Karpas-422 (cell line): ENCODE measurements at regions not wholly inside any gene's neighbourhood (a gene's known extent, or its start where the extent isn't known, plus 50 kb on each side); places are given as distances from the start of the nearest gene placed in this dataset.

Source experiments
- DNase-seq: peaks from one replicate; pipeline ENCODE4 v3.0.0-alpha.2; 2015
- H2AFZ ChIP-seq: fragments of 200-600 bp; sonication (generic); 2 replicates; pipeline ENCODE4 v1.6.1; 2014; ENCODE audit warnings: antibody characterized with exemption, low read length, mixed read lengths
- H3K27ac ChIP-seq: fragments of 200-600 bp; sonication (generic); 2 replicates; pipeline ENCODE4 v1.5.1; 2014; ENCODE audit warnings: mild to moderate bottlenecking, low read length, moderate library complexity
- H3K27me3 ChIP-seq: fragments of 200-600 bp; sonication (generic); 2 replicates; pipeline ENCODE4 v1.6.1; 2014; ENCODE audit warnings: low read length, mixed read lengths
- H3K36me3 ChIP-seq: fragments of 200-600 bp; sonication (generic); 2 replicates; pipeline ENCODE4 v1.6.1; 2014; ENCODE audit warnings: low read length, mixed read lengths; ENCODE audit not compliant: insufficient read depth
- H3K4me1 ChIP-seq: fragments of 200-600 bp; sonication (generic); 2 replicates; pipeline ENCODE4 v1.6.1; 2014; ENCODE audit warnings: mild to moderate bottlenecking, low read length, mixed read lengths
- H3K4me2 ChIP-seq: fragments of 200-600 bp; sonication (generic); 2 replicates; pipeline ENCODE4 v1.6.1; 2014; ENCODE audit warnings: low read length, low read depth, mild to moderate bottlenecking; ENCODE audit not compliant: poor library complexity, severe bottlenecking
- H3K4me3 ChIP-seq: fragments of 200-600 bp; sonication (generic); 2 replicates; pipeline ENCODE4 v1.5.1; 2014; ENCODE audit warnings: mild to moderate bottlenecking, antibody characterized with exemption, low read length, mixed read lengths
- H3K79me2 ChIP-seq: fragments of 200-600 bp; sonication (generic); 2 replicates; pipeline ENCODE4 v1.6.1; 2014; ENCODE audit warnings: mild to moderate bottlenecking, low read length, mixed read lengths
- H3K9ac ChIP-seq: fragments of 200-600 bp; sonication (generic); 2 replicates; pipeline ENCODE4 v1.6.0; 2014; ENCODE audit warnings: low read length
- H3K9me2 ChIP-seq: fragments of 200-600 bp; sonication (generic), shearing (Covaris generic); replicated peaks from 2 replicates; pipeline ENCODE4 v1.6.0; 2014; ENCODE audit warnings: mild to moderate bottlenecking, low read length, moderate library complexity; ENCODE audit not compliant: insufficient read depth
- H3K9me3 ChIP-seq: fragments of 300-700, 200-600 bp; sonication (generic); 2 replicates; pipeline ENCODE4 v1.6.1; 2014; ENCODE audit warnings: low read length, mixed read lengths
- H4K20me1 ChIP-seq: fragments of 200-600 bp; sonication (generic); 2 replicates; pipeline ENCODE4 v1.6.1; 2014; ENCODE audit warnings: mild to moderate bottlenecking, antibody characterized with exemption, low read length, low read depth; ENCODE audit not compliant: insufficient read depth

GRCh38 chr6:133034509-133035206 is 206.5 kb upstream of the EYA4 start:
- Histone ChIP-seq H2AFZ (no peak overlapping the region), H3K27me3 (no peaks in the 10 kb centered on the region), H3K9me3 (no peaks in the 10 kb centered on the region), H3K27ac (no peak overlapping the region), H3K4me3 (no peak overlapping the region), H4K20me1 (no peaks in the 10 kb centered on the region), H3K4me1 (no peaks in the 10 kb centered on the region), H3K36me3 (no peaks in the 10 kb centered on the region), H3K79me2 (no peaks in the 10 kb centered on the region), H3K9me2 (no peaks in the 10 kb centered on the region), H3K9ac (no peak overlapping the region), H3K4me2 (no peak overlapping the region)
- DNase-seq, result no peak

GRCh38 chr6:133040094-133040802 is 200.9 kb upstream of the EYA4 start:
- no peak overlapping the region for H3K4me3 ChIP-seq
- no peaks in the 10 kb centered on the region for H3K36me3 ChIP-seq
- H4K20me1 ChIP-seq, result no peaks in the 10 kb centered on the region
- no peak overlapping the region for H3K9ac ChIP-seq
- H2AFZ ChIP-seq, result no peak overlapping the region
- no peaks in the 10 kb centered on the region for H3K9me2 ChIP-seq
- no peak overlapping the region for H3K27ac ChIP-seq
- no peak for DNase-seq
- H3K9me3 ChIP-seq, result no peaks in the 10 kb centered on the region
- no peak overlapping the region for H3K4me2 ChIP-seq
- no peaks in the 10 kb centered on the region for H3K27me3 ChIP-seq
- no peaks in the 10 kb centered on the region for H3K4me1 ChIP-seq
- no peaks in the 10 kb centered on the region for H3K79me2 ChIP-seq

- H3K27ac ChIP-seq, result no peak overlapping the region
- H3K36me3 ChIP-seq, result no peaks in the 10 kb centered on the region
- H3K27me3 ChIP-seq, result no peaks in the 10 kb centered on the region
Measured at GRCh38 chr6:133040803-133041419, 200.2 kb upstream of the EYA4 start.

GRCh38 chr6:133042550-133043120 is 198.5 kb upstream of the EYA4 start:
- Histone ChIP-seq H3K27me3 (no peaks in the 10 kb centered on the region), H3K4me1 (no peaks in the 10 kb centered on the region), H3K4me3 (no peak overlapping the region), H3K4me2 (no peak overlapping the region), H2AFZ (no peak overlapping the region), H3K27ac (no peak overlapping the region), H4K20me1 (no peaks in the 10 kb centered on the region), H3K36me3 (no peaks in the 10 kb centered on the region), H3K9me3 (no peaks in the 10 kb centered on the region), H3K79me2 (no peaks in the 10 kb centered on the region), H3K9me2 (no peaks in the 10 kb centered on the region), H3K9ac (no peak overlapping the region)
- DNase-seq, result no peak

More at GRCh38 chr6:133040803-133041419, 200.2 kb upstream of the EYA4 start:
- Histone ChIP-seq H3K9me2 (no peaks in the 10 kb centered on the region), H3K9me3 (no peaks in the 10 kb centered on the region), H2AFZ (no peak overlapping the region), H3K79me2 (no peaks in the 10 kb centered on the region), H3K4me3 (no peak overlapping the region), H3K4me1 (no peaks in the 10 kb centered on the region), H4K20me1 (no peaks in the 10 kb centered on the region), H3K4me2 (no peak overlapping the region), H3K9ac (no peak overlapping the region)
- DNase-seq, result no peak

GRCh38 chr6:133046576-133046975 is 194.6 kb upstream of the EYA4 start:
- H3K27me3 ChIP-seq, result no peaks in the 10 kb centered on the region
- H3K36me3 ChIP-seq, result no peaks in the 10 kb centered on the region
- no peaks in the 10 kb centered on the region for H3K9me3 ChIP-seq
- no peak overlapping the region for H3K9ac ChIP-seq
- H3K79me2 ChIP-seq, result no peaks in the 10 kb centered on the region
- no peak overlapping the region for H3K4me3 ChIP-seq
- H3K27ac ChIP-seq, result no peak overlapping the region
- no peaks in the 10 kb centered on the region for H3K9me2 ChIP-seq
- no peak overlapping the region for H3K4me2 ChIP-seq
- H2AFZ ChIP-seq, result no peak overlapping the region
- no peaks in the 10 kb centered on the region for H3K4me1 ChIP-seq
- no peak for DNase-seq
- H4K20me1 ChIP-seq, result no peaks in the 10 kb centered on the region

GRCh38 chr6:133047065-133047665 is 194.0 kb upstream of the EYA4 start:
- DNase-seq, result no peak
- Histone ChIP-seq H3K4me2 (no peak overlapping the region), H3K9me2 (no peaks in the 10 kb centered on the region), H2AFZ (no peak overlapping the region), H3K27ac (no peak overlapping the region), H3K36me3 (no peaks in the 10 kb centered on the region), H3K9ac (no peak overlapping the region), H3K9me3 (no peaks in the 10 kb centered on the region), H3K79me2 (no peaks in the 10 kb centered on the region), H3K4me1 (no peaks in the 10 kb centered on the region), H3K4me3 (no peak overlapping the region), H4K20me1 (no peaks in the 10 kb centered on the region), H3K27me3 (no peaks in the 10 kb centered on the region)

GRCh38 chr6:133047706-133048105 is 193.5 kb upstream of the EYA4 start:
- DNase-seq, result no peak
- no peaks in the 10 kb centered on the region for H3K9me2 ChIP-seq
- H2AFZ ChIP-seq, result no peak overlapping the region
- H3K4me1 ChIP-seq, result no peaks in the 10 kb centered on the region
- no peaks in the 10 kb centered on the region for H3K36me3 ChIP-seq
- no peaks in the 10 kb centered on the region for H3K79me2 ChIP-seq
- no peak overlapping the region for H3K4me2 ChIP-seq
- no peaks in the 10 kb centered on the region for H3K9me3 ChIP-seq
- no peak overlapping the region for H3K9ac ChIP-seq
- no peaks in the 10 kb centered on the region for H4K20me1 ChIP-seq
- H3K27ac ChIP-seq, result no peak overlapping the region
- H3K27me3 ChIP-seq, result no peaks in the 10 kb centered on the region
- H3K4me3 ChIP-seq, result no peak overlapping the region

GRCh38 chr6:133051240-133051639 is 189.9 kb upstream of the EYA4 start:
- Histone ChIP-seq H3K9me3 (no peaks in the 10 kb centered on the region), H3K36me3 (no peaks in the 10 kb centered on the region), H3K27me3 (no peaks in the 10 kb centered on the region)

More at GRCh38 chr6:133051240-133051639, 189.9 kb upstream of the EYA4 start:
- no peak overlapping the region for H3K9ac ChIP-seq
- no peaks in the 10 kb centered on the region for H3K4me1 ChIP-seq
- no peak overlapping the region for H3K4me2 ChIP-seq
- H3K4me3 ChIP-seq, result no peak overlapping the region
- no peak overlapping the region for H3K27ac ChIP-seq
- H2AFZ ChIP-seq, result no peak overlapping the region
- DNase-seq, result no peak
- H4K20me1 ChIP-seq, result no peaks in the 10 kb centered on the region
- H3K79me2 ChIP-seq, result no peaks in the 10 kb centered on the region
- no peaks in the 10 kb centered on the region for H3K9me2 ChIP-seq
